ENCODE measurements at regions not wholly inside any gene's neighbourhood (a gene's known extent, or its start where the extent isn't known, plus 50 kb on each side); places are given as distances from the start of the nearest gene placed in this dataset.

DNA sequence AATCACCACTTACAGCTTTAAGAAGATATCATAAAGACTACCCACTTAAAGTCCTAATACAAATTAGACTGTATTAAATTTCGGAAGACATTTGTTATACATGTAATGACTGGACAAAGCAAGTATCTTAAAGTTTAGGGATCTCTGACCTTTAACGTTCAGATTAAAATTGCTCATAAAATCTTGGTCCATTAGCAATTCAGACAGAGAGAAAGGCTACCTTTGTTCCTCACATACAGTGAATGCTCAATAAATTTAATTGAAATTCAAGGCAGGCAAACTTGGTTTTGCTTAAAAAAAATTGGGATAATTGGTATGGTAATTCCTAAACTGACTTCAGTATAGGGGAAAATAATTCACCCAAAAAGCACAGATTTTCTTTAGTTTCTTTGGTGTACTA is 285.9 kb upstream of the EMCN start:
- no peak for TF ChIP-seq CTCF (conservative IDR thresholded peaks at IDR 0.05; ENCODE audit: low read length)
- TF ChIP-seq EZH2phosphoT487 (IDR thresholded peaks at IDR 0.05; ENCODE audit: borderline replicate concordance, low read depth, low read length) = no peak

Data from OCI-LY7 (cell line).